Adrenal gland (tissue), 9 donors: ENCODE measurements at regions not wholly inside any gene's neighbourhood (a gene's known extent, or its start where the extent isn't known, plus 50 kb on each side); places are given as distances from the start of the nearest gene placed in this dataset.

Experiments
- DNase-seq, 7 donors: peaks; one replicate each; pipeline ENCODE4 v3.0.0-alpha.2; 2019 to 2020
- H3K27ac ChIP-seq, 5 donors: fragments of 200-600 bp; sonication (generic) in 4 of 5; 1 replicate in 3 of 5; 2 replicates in 2 of 5; pipeline versions ENCODE4 v1.5.1 to v1.8.0; 2016 to 2020; ENCODE audit warnings: mild to moderate bottlenecking in 1 of 5
- H3K27me3 ChIP-seq: fragments of 200-600 bp; 2 replicates; pipeline ENCODE4 v1.8.0; 2021
- H3K36me3 ChIP-seq, 2 donors: fragments of 200-600 bp; replicated peaks in 1 of 2; 1 replicate in 1 of 2; 2 replicates in 1 of 2; pipeline versions ENCODE4 v1.5.1 to v1.8.0; 2018 to 2022
- H3K4me1 ChIP-seq, 2 donors: fragments of 200-600 bp; replicated peaks in 1 of 2; 1 replicate in 1 of 2; 2 replicates in 1 of 2; pipeline versions ENCODE4 v1.5.1 to v1.8.0; 2018 to 2021
- H3K4me3 ChIP-seq, 4 donors: fragments of 200-600 bp; sonication (generic) in 3 of 4; one replicate each; pipeline ENCODE4 v1.5.1; 2016 to 2018
- H3K9me3 ChIP-seq, 3 donors: fragments of 200-600 bp; sonication (generic) in 1 of 3; replicated peaks in 1 of 3; 1 replicate in 2 of 3; 2 replicates in 1 of 3; pipeline versions ENCODE4 v1.5.1 to v1.8.0; 2016 to 2021
- CTCF ChIP-seq, 6 experiments: fragments of 450-650 bp in 4 of 6; fragments of 200-600 bp in 2 of 6; sonication (generic) in 1 of 6; IDR thresholded peaks; 1 replicate in 5 of 6; 2 replicates in 1 of 6; pipeline versions ENCODE4 v1.5.1 to v1.8.0; 2016 to 2021; ENCODE audit warnings: antibody characterized with exemption in 6 of 6, mild to moderate bottlenecking in 2 of 6, moderate library complexity in 1 of 6
- POLR2A ChIP-seq, 2 donors: fragments of 450-650 bp; IDR thresholded peaks; one replicate each; pipeline ENCODE4 v1.6.1; 2017; ENCODE audit warnings: antibody characterized with exemption in 2 of 2, mild to moderate bottlenecking in 2 of 2, moderate library complexity in 1 of 2
- WGBS, 4 donors: extraction: QIAGEN DNeasy Blood & Tissue Kit in 2 of 4; methylation state at CpG; one replicate each; pipeline versions ENCODE4 v1.1.5 to v1.1.7; 2013 to 2017; 5-methylcytosine and 5-hydroxymethylcytosine counted together
- intact Hi-C, 2 donors: fragments of 100-400 bp; cut with DNase I; formaldehyde crosslinking; loops; one replicate each; pipeline versions ENCODE4 v1.14.1 to v1.15.0; 2022 to 2023
- donor health status: healthy with polysubstance abuse.
- donor health status: Bipolar disorder and iron deficiency.
- donor health status: DM: yes; HTN: yes; CAD: no.
- donor health status: DM: no; HTN: no; CAD: no.
- donor health status: DM: no; HTN: no; CAD: no.

GRCh38 chr2:117470311-117471095, 344.0 kb upstream of the DDX18 start:
- Histone ChIP-seq H3K36me3 (no peaks in the 10 kb centered on the region), H3K27me3 (no peaks in the 10 kb centered on the region), H3K9me3 (no peaks in the 10 kb centered on the region), H3K4me1 (no peaks in the 10 kb centered on the region), H3K4me3 (no peak overlapping the region), H3K27ac (no peak overlapping the region)
- WGBS, 4 donors, result 57 to 59% (median 59%) methylated on average over 7 of the region's 7 CpGs
- TF ChIP-seq POLR2A (IDR thresholded peaks at IDR 0.05), result no peak
- TF ChIP-seq CTCF (IDR thresholded peaks at IDR 0.05), result peak in 5 of 6 experiments; percentile 51 to 70 (median 53)
- DNase-seq, result peak; percentile 11 to 75 (median 42)
- intact Hi-C loops, result loop anchor here in 1 of 2 donors (10.0 kb wide), 1 partner anchor 304 kb away; no protein-coding TSS in a partner anchor

GRCh38 chr2:117481608-117482007, 332.9 kb upstream of the DDX18 start:
- Histone ChIP-seq H3K36me3 (no peaks in the 10 kb centered on the region), H3K4me3 (no peak overlapping the region), H3K27ac (no peak overlapping the region), H3K27me3 (no peaks in the 10 kb centered on the region), H3K4me1 (no peaks in the 10 kb centered on the region), H3K9me3 (peaks cover 0 to 8% (median 0%) of the 10 kb centered on the region in 3 donors)
- TF ChIP-seq CTCF (IDR thresholded peaks at IDR 0.05), result no peak
- no peak for TF ChIP-seq POLR2A (IDR thresholded peaks at IDR 0.05)
- no peak for DNase-seq
- WGBS, 4 donors, result 43 to 58% (median 50%) methylated on average over 1 of the region's 1 CpG
- intact Hi-C loops, result no loop called here

GRCh38 chr2:117485588-117485987, 328.9 kb upstream of the DDX18 start:
- Histone ChIP-seq H3K27ac (no peak overlapping the region), H3K9me3 (no peaks in the 10 kb centered on the region), H3K27me3 (no peaks in the 10 kb centered on the region), H3K4me1 (no peaks in the 10 kb centered on the region), H3K4me3 (no peak overlapping the region), H3K36me3 (no peaks in the 10 kb centered on the region)
- WGBS, 4 donors, result 64 to 72% (median 69%) methylated on average over 3 of the region's 3 CpGs
- TF ChIP-seq POLR2A (IDR thresholded peaks at IDR 0.05) (no peak), CTCF (IDR thresholded peaks at IDR 0.05) (no peak)
- no peak for DNase-seq
- intact Hi-C loops, result no loop called here

GRCh38 chr2:117486081-117486480, 328.4 kb upstream of the DDX18 start:
- H3K36me3 ChIP-seq, result no peaks in the 10 kb centered on the region
- no peak overlapping the region for H3K4me3 ChIP-seq
- 65 to 74% (median 72%) methylated on average over 2 of the region's 2 CpGs for WGBS, 4 donors
- H3K9me3 ChIP-seq, result no peaks in the 10 kb centered on the region
- intact Hi-C loops, result no loop called here
- no peak overlapping the region for H3K27ac ChIP-seq
- no peaks in the 10 kb centered on the region for H3K27me3 ChIP-seq
- no peaks in the 10 kb centered on the region for H3K4me1 ChIP-seq
- no peak for DNase-seq
- no peak for TF ChIP-seq POLR2A (IDR thresholded peaks at IDR 0.05)
- no peak for TF ChIP-seq CTCF (IDR thresholded peaks at IDR 0.05)
